ENCODE measurements at regions not wholly inside any gene's neighbourhood (a gene's known extent, or its start where the extent isn't known, plus 50 kb on each side); places are given as distances from the start of the nearest gene placed in this dataset.

- TF ChIP-seq CTCF (conservative IDR thresholded peaks at IDR 0.05; ENCODE audit: low read depth, low read length): peak; percentile 39; the same call in 1 of the 2 replicates
- TF ChIP-seq EZH2phosphoT487 (IDR thresholded peaks at IDR 0.05; ENCODE audit: borderline replicate concordance, low read length): no peak
- TF ChIP-seq EZH2 (IDR thresholded peaks at IDR 0.05; ENCODE audit: low read length, unreplicated experiment): no peak
These were observed 324.0 kb downstream of the KCNJ2 start for GRCh38 chr17:70493277-70493874.
